ENCODE measurements at regions not wholly inside any gene's neighbourhood (a gene's known extent, or its start where the extent isn't known, plus 50 kb on each side); places are given as distances from the start of the nearest gene placed in this dataset.

DNA sequence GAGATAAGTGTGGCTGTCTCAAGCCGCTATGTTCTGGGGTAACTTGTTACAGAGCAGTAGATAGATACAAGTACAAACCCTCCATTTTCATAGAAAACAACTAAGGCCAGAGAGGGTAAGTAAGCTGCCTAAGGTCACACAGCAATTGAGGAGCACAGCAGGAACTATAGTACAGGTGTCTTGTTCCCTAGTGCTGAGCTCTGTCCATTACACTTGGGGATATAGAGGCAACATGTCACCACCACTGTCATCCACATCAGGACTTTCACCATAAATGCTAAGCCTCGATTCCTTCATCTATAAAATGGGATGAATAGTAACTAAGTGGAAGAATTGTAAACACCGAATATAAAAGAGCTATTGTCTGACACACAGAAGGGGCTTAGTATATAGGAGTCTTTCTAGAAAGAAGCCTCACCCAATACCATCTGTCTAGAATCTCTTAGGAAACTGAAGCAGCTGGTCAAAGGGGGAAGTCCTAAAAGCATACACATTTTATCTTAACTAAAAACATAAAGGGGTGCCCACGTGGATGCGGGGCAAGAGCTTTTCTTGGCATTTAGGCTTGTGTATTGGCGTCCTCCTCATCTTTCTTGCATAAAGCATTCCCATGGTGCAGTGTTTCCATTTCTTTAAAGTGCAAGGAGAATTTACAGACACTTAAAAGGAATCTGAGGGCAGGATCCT, 93.8 kb upstream of the ALX4 start:
- no peak for TF ChIP-seq CTCF (IDR thresholded peaks at IDR 0.05; ENCODE audit: control insufficient read depth, extremely low read depth, insufficient read depth)
- H3K4me3 ChIP-seq (ENCODE audit: low read depth, low read length): no peak overlapping the region
- DNase-seq (ENCODE audit: low read depth): no peak

- no peak for DNase-seq (ENCODE audit: low read depth)
- TF ChIP-seq CTCF (IDR thresholded peaks at IDR 0.05; ENCODE audit: control insufficient read depth, extremely low read depth, insufficient read depth): no peak
- H3K4me3 ChIP-seq (ENCODE audit: low read depth, low read length): no peak overlapping the region
These were observed 94.4 kb upstream of the ALX4 start for GRCh38 chr11:44404301-44404700.

DNA sequence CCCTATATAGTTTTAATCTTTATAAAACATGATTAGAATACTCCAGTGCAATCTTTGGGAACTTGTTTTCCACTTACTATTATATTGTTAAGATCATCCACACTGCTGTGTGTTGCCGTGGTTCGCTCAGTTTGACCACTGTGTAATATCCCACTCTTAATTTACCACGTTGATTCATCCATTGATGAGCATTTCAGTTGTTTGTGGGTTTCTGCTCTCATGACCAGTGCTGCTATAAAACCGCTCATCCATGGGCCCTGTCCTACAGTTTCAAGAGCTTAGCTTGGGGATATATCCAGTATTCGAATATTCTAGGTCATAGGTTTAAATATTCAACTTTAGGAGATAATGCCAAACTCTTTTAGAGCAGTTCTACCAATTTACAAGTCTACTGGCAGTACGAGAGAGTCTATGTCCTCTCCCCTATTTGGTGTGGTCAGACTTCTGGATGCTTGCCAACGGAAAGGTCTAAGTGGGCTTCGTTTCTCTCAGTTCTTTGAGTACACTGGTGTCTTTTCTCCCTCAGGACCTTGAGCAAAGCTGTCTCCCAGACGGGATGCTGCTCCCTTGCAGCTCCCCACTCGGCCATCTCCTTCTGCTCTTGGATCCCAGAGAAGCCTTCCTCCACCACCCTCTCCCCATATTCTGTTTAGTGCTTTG, 94.9 kb upstream of the ALX4 start:
- no peak for TF ChIP-seq CTCF (IDR thresholded peaks at IDR 0.05; ENCODE audit: control insufficient read depth, extremely low read depth, insufficient read depth)
- H3K4me3 ChIP-seq (ENCODE audit: low read depth, low read length): no peak overlapping the region
- no peak for DNase-seq (ENCODE audit: low read depth)

DNA sequence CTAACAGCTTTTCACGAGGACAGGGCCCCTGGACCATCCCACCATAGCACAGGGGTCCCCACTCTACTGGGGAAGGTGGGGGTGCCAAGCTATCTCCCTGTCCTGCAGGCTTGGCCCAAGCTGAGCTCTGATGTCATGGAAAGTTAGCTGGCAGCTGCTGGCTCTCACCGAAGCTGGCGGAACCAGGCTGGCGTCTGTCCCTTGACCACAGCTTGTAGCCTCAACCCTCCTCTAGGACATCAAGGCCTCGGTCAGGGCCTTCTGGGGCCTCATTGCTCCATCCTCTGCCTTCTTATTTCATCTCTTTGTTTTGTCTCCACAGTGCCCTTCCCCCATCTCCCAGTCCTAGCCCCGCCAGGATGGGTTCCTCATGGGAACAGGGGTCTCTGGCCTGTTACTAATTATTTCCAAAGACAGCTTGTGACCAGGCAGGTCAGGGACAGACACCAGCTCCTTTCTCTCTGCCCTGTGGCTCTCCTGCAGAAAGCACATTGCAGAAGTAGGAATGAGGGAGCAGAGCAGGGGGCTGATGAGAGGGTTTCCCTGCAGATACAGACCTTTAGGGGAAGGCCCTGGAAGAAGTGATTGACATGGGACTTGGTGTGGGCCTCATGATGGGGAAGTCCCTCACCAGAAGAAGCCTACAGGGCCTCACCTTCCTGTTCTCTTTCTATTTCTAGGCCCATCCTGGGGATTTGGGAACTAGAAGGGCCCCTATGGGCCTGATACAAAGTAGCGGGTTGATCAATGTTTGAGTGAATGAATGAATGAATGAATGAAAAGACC, 97.5 kb upstream of the ALX4 start:
- no peak for TF ChIP-seq CTCF (IDR thresholded peaks at IDR 0.05; ENCODE audit: control insufficient read depth, extremely low read depth, insufficient read depth)
- no peak overlapping the region for H3K4me3 ChIP-seq (ENCODE audit: low read depth, low read length)
- no peak for DNase-seq (ENCODE audit: low read depth)

GRCh38 chr11:44408141-44408540, 98.2 kb upstream of the ALX4 start:
- DNase-seq (ENCODE audit: low read depth): no peak
- TF ChIP-seq CTCF (IDR thresholded peaks at IDR 0.05; ENCODE audit: control insufficient read depth, extremely low read depth, insufficient read depth): no peak
- no peak overlapping the region for H3K4me3 ChIP-seq (ENCODE audit: low read depth, low read length)

- H3K4me3 ChIP-seq (ENCODE audit: low read depth, low read length): no peak overlapping the region
- no peak for TF ChIP-seq CTCF (IDR thresholded peaks at IDR 0.05; ENCODE audit: control insufficient read depth, extremely low read depth, insufficient read depth)
- DNase-seq (ENCODE audit: low read depth): no peak
These were observed 99.0 kb upstream of the ALX4 start for GRCh38 chr11:44408711-44409470.

All from LNCaP clone FGC (cell line).